Testis (tissue), 2 donors: ENCODE measurements at regions not wholly inside any gene's neighbourhood (a gene's known extent, or its start where the extent isn't known, plus 50 kb on each side); places are given as distances from the start of the nearest gene placed in this dataset.

Experiments used
- DNase-seq: peaks from one replicate; pipeline ENCODE4 v3.0.0-alpha.2; 2019
- H3K27ac ChIP-seq, 2 donors: fragments of 200-600 bp; sonication (generic); one replicate each; pipeline ENCODE4 v1.5.1; 2019
- H3K27me3 ChIP-seq: fragments of 200-600 bp; sonication (generic); one replicate; pipeline ENCODE4 v1.5.1; 2019
- H3K36me3 ChIP-seq: fragments of 200-600 bp; sonication (generic); one replicate; pipeline ENCODE4 v1.5.1; 2017; ENCODE audit warnings: low read depth; ENCODE audit errors: missing control alignments
- H3K4me1 ChIP-seq: fragments of 200-600 bp; sonication (generic); one replicate; pipeline ENCODE4 v1.5.1; 2019
- H3K4me3 ChIP-seq, 2 donors: fragments of 200-600 bp; sonication (generic); one replicate each; pipeline ENCODE4 v1.5.1; 2017 to 2019
- H3K9me3 ChIP-seq: fragments of 200-600 bp; sonication (generic); one replicate; pipeline ENCODE4 v1.5.1; 2017
- POLR2A ChIP-seq: fragments of 450-650 bp; IDR thresholded peaks from one replicate; pipeline ENCODE4 v1.6.1; 2017; ENCODE audit warnings: antibody characterized with exemption, mild to moderate bottlenecking, moderate library complexity
- WGBS, 2 donors: methylation state at CpG; one replicate each; pipeline ENCODE4 v1.1.5; 2018; 5-methylcytosine and 5-hydroxymethylcytosine counted together
- intact Hi-C: fragments of 100-400 bp; cut with DNase I; formaldehyde crosslinking; loops from one replicate; pipeline ENCODE4 v1.15.1; 2023; ENCODE audit warnings: low total_unique reads
- TF ChIP-seq, protein P1 (sequence below), 3 experiments: fragments of 450-650 bp in 2 of 3; fragments of 200-600 bp in 1 of 3; sonication (generic) in 1 of 3; IDR thresholded peaks; one replicate each; pipeline ENCODE4 v1.5.1; 2016 to 2019; ENCODE audit warnings: antibody characterized with exemption in 3 of 3, mild to moderate bottlenecking in 2 of 3, moderate library complexity in 1 of 3

DNA sequence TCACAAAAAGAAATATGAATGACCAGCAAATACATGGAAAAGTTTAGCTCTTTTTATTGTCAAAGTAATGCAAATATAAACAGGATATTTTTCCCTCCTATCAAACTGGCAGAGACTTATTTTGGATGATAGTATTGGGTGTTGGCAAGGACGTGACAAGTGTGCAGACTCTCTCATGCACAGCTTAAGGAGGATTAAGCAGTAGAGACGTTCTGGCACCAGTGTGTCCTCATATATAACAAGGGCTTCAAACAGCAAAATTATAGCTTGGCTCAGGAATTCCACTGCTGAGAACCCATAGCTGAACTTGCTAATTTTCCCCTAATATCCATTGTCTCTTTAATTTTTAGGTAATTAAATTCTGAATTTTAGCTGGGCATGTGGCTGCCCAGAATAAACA lies 114.4 kb downstream of the FAM124B start:
- intact Hi-C loops: no loop called here
- DNase-seq: no peak
- Histone ChIP-seq H3K27ac (no peak overlapping the region), H3K27me3 (no peaks in the 10 kb centered on the region), H3K4me1 (no peaks in the 10 kb centered on the region), H3K36me3 (no peaks in the 10 kb centered on the region), H3K9me3 (no peaks in the 10 kb centered on the region), H3K4me3 (no peak overlapping the region)
- 78% methylated on average over 2 of the region's 2 CpGs for WGBS, 2 donors
- no peak for TF ChIP-seq POLR2A
- TF ChIP-seq, protein P1, sequence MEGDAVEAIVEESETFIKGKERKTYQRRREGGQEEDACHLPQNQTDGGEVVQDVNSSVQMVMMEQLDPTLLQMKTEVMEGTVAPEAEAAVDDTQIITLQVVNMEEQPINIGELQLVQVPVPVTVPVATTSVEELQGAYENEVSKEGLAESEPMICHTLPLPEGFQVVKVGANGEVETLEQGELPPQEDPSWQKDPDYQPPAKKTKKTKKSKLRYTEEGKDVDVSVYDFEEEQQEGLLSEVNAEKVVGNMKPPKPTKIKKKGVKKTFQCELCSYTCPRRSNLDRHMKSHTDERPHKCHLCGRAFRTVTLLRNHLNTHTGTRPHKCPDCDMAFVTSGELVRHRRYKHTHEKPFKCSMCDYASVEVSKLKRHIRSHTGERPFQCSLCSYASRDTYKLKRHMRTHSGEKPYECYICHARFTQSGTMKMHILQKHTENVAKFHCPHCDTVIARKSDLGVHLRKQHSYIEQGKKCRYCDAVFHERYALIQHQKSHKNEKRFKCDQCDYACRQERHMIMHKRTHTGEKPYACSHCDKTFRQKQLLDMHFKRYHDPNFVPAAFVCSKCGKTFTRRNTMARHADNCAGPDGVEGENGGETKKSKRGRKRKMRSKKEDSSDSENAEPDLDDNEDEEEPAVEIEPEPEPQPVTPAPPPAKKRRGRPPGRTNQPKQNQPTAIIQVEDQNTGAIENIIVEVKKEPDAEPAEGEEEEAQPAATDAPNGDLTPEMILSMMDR (IDR thresholded peaks at IDR 0.05): no peak

DNA sequence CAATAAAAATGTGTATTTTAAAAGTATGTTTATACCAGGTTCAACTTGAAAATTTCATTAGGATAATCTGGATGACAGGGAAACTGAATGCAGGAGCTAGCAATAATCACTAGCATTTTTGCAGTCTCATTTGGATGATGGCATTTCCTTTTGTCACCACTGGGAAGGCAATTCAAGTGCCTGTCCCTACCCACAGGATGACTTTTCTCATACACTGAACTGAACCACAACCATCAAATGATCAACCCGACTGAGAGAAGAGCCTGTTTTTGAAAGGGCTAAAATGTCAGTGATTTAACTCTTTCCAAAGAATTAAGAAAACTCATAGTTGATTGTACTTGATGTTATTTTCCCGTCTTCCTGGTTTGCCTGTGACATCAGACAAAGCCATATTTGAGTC lies 115.0 kb downstream of the FAM124B start:
- no peak for TF ChIP-seq POLR2A
- TF ChIP-seq, protein P1 (IDR thresholded peaks at IDR 0.05): no peak
- no peaks in the 10 kb centered on the region for H3K36me3 ChIP-seq
- H3K4me1 ChIP-seq: no peaks in the 10 kb centered on the region
- H3K9me3 ChIP-seq: no peaks in the 10 kb centered on the region
- no peaks in the 10 kb centered on the region for H3K27me3 ChIP-seq
- intact Hi-C loops: no loop called here
- DNase-seq: no peak
- H3K4me3 ChIP-seq: no peak overlapping the region
- H3K27ac ChIP-seq: no peak overlapping the region
- WGBS, 2 donors: 63 to 75% methylated on average over 2 of the region's 2 CpGs

DNA sequence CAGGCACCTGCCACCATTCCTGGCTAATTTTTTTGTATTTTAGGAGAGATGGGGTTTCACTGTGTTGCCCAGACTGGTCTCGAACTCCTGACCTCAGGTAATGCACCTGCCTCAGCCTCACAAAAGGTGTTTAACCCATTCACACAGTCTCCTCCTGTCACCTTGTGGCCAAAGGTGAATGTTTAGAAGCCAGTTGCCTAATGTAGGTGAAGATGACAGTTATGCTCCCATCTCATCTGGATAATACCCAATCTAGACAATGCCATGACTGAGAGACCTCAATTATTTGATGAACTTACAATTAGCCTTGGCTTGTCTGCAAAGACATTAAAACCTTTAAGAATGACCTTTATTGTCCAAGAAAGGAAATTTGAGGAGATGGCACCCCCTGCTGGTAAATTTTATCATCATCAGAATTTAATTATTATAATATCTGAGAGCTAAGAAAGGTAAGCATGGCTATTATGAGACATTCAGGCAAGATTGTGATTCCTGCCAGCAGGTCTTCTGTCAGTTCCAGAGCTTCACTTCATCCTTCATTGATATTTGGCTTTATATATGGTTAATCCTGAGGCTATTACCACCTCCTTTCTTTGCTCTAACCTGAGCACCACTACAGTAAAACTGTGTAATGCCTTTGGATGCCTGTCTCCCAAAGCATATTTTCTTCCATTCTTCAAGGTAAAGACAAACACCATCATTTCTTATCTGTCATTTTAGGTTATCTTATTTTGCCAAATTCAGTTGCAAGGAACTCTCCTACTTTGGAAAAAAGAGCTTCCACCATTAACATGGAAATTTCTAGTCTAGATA lies 117.6 kb downstream of the FAM124B start:
- DNase-seq: no peak
- intact Hi-C loops: loop anchor here (5.0 kb wide), 1 partner anchor 297 kb away; no protein-coding TSS in a partner anchor
- TF ChIP-seq, protein P1 (IDR thresholded peaks at IDR 0.05): peak; percentile 61 to 91 (median 73)
- TF ChIP-seq POLR2A: no peak
- Histone ChIP-seq H3K9me3 (no peaks in the 10 kb centered on the region), H3K4me1 (no peaks in the 10 kb centered on the region), H3K36me3 (no peaks in the 10 kb centered on the region), H3K4me3 (no peak overlapping the region), H3K27ac (no peak overlapping the region), H3K27me3 (no peaks in the 10 kb centered on the region)
- WGBS, 2 donors: 63 to 67% methylated on average over 1 of the region's 1 CpG

DNA sequence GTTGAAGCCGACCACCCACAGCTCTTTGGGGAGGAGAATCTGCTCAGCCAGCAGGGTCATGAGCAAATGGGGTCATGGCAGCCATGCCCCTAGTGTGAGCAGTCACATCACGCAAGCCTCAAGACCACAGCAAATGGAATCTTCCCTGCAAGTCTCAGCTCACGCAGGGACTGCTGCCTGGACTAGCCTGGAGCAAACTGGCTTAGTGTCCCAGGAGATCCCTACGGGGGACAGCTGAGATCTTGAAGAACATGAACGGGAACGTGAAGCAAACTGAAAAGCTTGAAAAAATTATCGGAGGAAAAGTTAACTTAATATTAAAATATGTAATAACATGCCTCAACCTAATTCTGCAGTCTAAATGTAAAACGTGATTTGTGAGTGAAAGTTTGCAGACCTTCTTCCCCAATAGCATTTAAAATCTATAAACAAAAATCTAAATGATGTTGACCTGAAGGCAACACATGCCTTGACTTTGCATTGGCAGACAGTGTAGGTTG lies 118.4 kb downstream of the FAM124B start:
- 37 to 57% methylated on average over 6 to 8 of the region's 8 CpGs for WGBS, 2 donors
- Histone ChIP-seq H3K27me3 (no peaks in the 10 kb centered on the region), H3K27ac (peak overlapping the region in 1 of 2 donors; percentile 33), H3K36me3 (no peaks in the 10 kb centered on the region), H3K4me3 (no peak overlapping the region), H3K4me1 (no peaks in the 10 kb centered on the region), H3K9me3 (no peaks in the 10 kb centered on the region)
- TF ChIP-seq, protein P1 (IDR thresholded peaks at IDR 0.05): no peak
- no peak for DNase-seq
- intact Hi-C loops: loop anchor here (5.0 kb wide), 1 partner anchor 296 kb away; no protein-coding TSS in a partner anchor

DNA sequence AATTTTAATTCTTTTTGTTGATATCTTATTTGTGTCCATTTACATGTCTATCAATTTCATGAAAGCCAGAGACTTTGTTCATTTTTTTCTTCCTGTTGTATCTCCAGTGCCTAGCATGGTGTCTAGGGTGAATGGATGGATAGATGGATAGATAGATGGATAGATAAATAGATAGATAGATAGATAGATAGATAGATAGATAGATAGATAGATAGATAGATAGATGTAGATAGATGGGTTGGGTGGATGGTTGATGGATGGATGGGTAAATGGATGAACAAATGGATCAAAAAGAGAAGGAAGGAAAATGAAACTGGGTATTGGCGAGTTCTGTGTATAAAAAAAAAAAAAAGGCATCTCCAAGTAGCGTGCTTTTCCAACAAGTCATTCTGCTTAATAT lies 120.5 kb downstream of the FAM124B start:
- TF ChIP-seq, protein P1 (IDR thresholded peaks at IDR 0.05): no peak
- no peak for TF ChIP-seq POLR2A
- Histone ChIP-seq H3K36me3 (no peaks in the 10 kb centered on the region), H3K4me1 (no peaks in the 10 kb centered on the region), H3K27me3 (no peaks in the 10 kb centered on the region), H3K9me3 (no peaks in the 10 kb centered on the region), H3K27ac (no peak overlapping the region), H3K4me3 (no peak overlapping the region)
- intact Hi-C loops: loop anchor here (5.0 kb wide), 1 partner anchor 294 kb away; no protein-coding TSS in a partner anchor
- 96% methylated on average over 2 of the region's 2 CpGs for WGBS, 2 donors
- DNase-seq: no peak
